ENCODE measurements at regions not wholly inside any gene's neighbourhood (a gene's known extent, or its start where the extent isn't known, plus 50 kb on each side); places are given as distances from the start of the nearest gene placed in this dataset.

DNA sequence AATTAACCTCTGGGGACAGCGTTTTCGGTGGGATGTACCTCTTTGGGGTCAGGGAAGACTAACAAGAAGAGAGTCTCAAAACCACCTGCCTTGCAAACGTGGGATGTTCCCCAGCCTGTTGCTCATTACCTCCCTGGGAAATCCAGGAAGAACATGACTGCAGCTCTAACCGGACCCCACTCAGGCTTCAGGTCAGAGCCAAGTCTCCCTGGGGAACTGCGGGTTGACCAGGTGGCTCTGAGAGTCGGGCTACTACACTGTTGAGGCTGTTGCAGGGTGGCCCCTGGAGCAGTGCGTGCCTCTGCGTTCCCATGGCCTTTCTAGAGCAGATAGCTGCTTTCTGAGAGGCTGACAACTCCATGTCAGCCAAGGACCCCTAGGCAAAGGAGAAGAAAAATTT lies 309.1 kb downstream of the FOXL1 start:
- TF ChIP-seq POLR2A (IDR thresholded peaks at IDR 0.05; ENCODE audit: low read depth, low read length) (no peak), POLR2AphosphoS5 (IDR thresholded peaks at IDR 0.05; ENCODE audit: low read depth, low read length) (no peak), TAF1 (IDR thresholded peaks at IDR 0.05; ENCODE audit: borderline replicate concordance, low read depth, low read length) (no peak)

All from GM12892 (cell line).